RWPE1 (cell line): ENCODE measurements at regions not wholly inside any gene's neighbourhood (a gene's known extent, or its start where the extent isn't known, plus 50 kb on each side); places are given as distances from the start of the nearest gene placed in this dataset.

ENCODE experiments used
- CTCF ChIA-PET: fragments of 350-600 bp; sonication (Branson Sonifier 250); formaldehyde crosslinking; extraction: SDS; loops from one replicate; lab custom pipeline; 2021; lab: Yijun Ruan, JAX
- POLR2A ChIA-PET: fragments of 400-600 bp; formaldehyde crosslinking; extraction: SDS; loops from one replicate; lab custom pipeline; 2020; ENCODE audit warnings: antibody characterized with exemption; ENCODE audit not compliant: low non-redundant PET; lab: Yijun Ruan, JAX
- DNase-seq: peaks from one replicate; pipeline ENCODE4 v3.0.0; 2012; ENCODE audit warnings: low spot score
- H3K27ac ChIP-seq: fragments of 450-650 bp; 2 replicates; pipeline ENCODE4 v1.5.1; 2017
- CTCF ChIP-seq: fragments of 450-650 bp; conservative IDR thresholded peaks from 2 replicates; pipeline ENCODE4 v1.5.1; 2017; ENCODE audit warnings: low read depth, mild to moderate bottlenecking

GRCh38 chr14:87691042-87691881 lies 301.7 kb downstream of the GALC start:
- DNase-seq, result no peak
- CTCF ChIA-PET, result no interaction called here

DNA sequence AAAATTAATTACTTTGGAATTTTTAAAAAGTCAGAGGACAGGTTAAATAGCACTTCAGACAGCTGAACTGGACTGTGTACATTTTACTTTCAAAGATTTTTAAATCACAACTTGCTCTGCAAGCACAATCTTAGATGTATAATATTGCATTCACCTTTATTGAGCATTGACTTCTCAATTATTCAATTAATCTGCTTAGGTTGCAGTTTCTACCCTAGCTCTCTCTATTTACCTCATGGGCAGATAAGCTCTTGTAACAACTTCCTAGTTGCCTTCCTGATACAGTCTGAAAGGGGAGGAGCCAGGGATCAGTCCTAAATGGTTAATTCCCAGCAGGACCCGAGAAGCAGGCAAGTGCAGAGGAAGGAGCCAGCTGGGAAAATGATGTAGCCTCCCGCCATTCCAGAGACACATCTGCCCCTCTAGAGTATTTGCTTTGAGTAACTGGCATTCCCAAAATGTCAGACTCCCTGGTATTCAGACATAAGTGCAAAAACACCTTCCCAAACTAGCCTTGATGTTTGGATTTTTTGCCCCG lies 302.8 kb downstream of the GALC start:
- ChIA-PET CTCF (no interaction called here), POLR2A (no interaction called here)
- TF ChIP-seq CTCF, result no peak
- H3K27ac ChIP-seq, result no peak overlapping the region
- DNase-seq, result no peak

More at GRCh38 chr14:87691042-87691881, 301.7 kb downstream of the GALC start:
- H3K27ac ChIP-seq, result no peak overlapping the region
- POLR2A ChIA-PET, result no interaction called here
- TF ChIP-seq CTCF, result no peak

DNA sequence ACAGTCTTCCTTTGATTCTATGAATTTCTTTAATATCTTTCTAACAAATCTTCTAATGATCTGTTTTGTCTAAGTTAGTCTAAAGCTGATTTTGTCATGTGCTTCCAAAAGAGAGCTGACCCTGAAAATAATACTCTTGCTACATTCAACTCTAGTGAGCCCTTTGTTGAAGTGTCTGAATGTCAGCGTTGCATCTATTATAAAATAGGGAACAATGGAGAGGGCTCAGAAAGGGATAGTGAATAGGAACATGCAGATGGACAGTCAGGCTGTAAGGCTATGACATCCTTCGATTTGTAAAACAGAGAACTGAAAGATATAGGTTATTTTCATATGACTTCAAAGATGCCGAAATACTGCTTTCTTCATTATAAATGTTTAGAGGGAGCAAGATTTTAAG lies 304.5 kb downstream of the GALC start:
- ChIA-PET CTCF (interaction anchor here (0.6 kb wide), 1 partner anchor 33 kb away, joined by 4 read pairs; no protein-coding TSS in a partner anchor), POLR2A (no interaction called here)
- no peak overlapping the region for H3K27ac ChIP-seq
- no peak for TF ChIP-seq CTCF
- no peak for DNase-seq

GRCh38 chr14:87687420-87687819 lies 305.6 kb downstream of the GALC start:
- TF ChIP-seq CTCF, result no peak
- CTCF ChIA-PET, result interaction anchor here (0.7 kb wide), 1 partner anchor 239 kb away, joined by 3 read pairs; no protein-coding TSS in a partner anchor
- POLR2A ChIA-PET, result no interaction called here
- H3K27ac ChIP-seq, result no peak overlapping the region
- DNase-seq, result no peak

DNA sequence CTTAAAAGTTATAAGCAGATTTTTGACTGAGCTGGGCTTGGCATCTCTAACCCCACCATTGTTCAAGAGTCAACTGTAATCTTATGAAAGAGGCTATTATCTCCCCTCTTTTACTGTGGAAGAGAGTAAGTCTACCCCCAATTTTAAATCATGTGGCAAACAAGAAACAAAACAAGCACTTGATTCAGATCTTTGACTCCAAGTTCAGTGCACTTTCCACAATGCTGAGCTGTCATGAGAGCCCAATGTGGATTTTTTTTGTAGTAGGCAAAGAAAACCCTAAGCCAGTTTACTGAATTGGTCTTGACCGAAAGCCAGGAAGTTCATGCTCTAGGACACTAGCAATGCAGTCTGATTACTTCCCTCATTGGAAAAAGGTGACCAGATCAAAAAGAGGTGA lies 306.2 kb downstream of the GALC start:
- POLR2A ChIA-PET, result no interaction called here
- H3K27ac ChIP-seq, result no peak overlapping the region
- no peak for TF ChIP-seq CTCF
- DNase-seq, result no peak
- CTCF ChIA-PET, result interaction anchor here (0.7 kb wide), 1 partner anchor 238 kb away, joined by 3 read pairs; no protein-coding TSS in a partner anchor

GRCh38 chr14:87679866-87680265 lies 313.1 kb downstream of the GALC start:
- DNase-seq, result no peak
- CTCF ChIA-PET, result no interaction called here
- TF ChIP-seq CTCF, result no peak
- POLR2A ChIA-PET, result interaction anchor here (0.6 kb wide), 1 partner anchor 813 kb away, joined by 4 read pairs; no protein-coding TSS in a partner anchor
- no peak overlapping the region for H3K27ac ChIP-seq
